ENCODE measurements at regions not wholly inside any gene's neighbourhood (a gene's known extent, or its start where the extent isn't known, plus 50 kb on each side); places are given as distances from the start of the nearest gene placed in this dataset.

DNA sequence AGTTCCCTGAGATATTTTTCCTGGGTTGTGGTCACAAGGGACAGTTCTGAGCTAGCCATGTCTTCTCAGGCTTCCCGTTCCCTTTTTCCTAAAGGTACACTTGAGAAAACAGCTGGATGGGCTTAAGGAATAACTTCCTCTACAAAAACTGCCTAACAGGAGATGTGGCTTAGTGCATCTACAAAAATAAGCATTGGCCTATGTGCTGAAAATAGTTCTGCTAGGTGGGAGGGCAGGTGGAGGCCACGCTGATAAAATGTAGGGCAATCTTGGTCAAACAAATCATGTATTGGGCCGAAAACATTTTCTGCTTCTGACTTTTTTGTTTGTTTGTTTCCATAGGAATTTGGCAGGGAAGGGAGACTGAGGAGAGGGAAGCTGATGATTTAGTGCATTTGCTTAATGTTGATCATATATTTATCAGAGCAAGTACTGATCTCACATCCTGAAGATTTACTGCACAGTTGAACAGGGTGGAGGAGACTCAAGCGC lies 409.4 kb upstream of the FZD8 start:
- ChIA-PET POLR2A (no interaction called here), RAD21 (ENCODE audit: low non-redundant PET in 1 of 2, low total read pairs in 2 of 2, uncharacterized antibody in 2 of 2, unreplicated experiment in 2 of 2) (no interaction called here), CTCF (no interaction called here)
- TF ChIP-seq SP1 (IDR thresholded peaks at IDR 0.05; ENCODE audit: low read depth) (no peak), MAX (IDR thresholded peaks at IDR 0.05) (no peak), ZNF274 (IDR thresholded peaks at IDR 0.05; ENCODE audit: low read depth, low read length) (no peak), ZFX (IDR thresholded peaks at IDR 0.05) (no peak), CBX3 (IDR thresholded peaks at IDR 0.05; ENCODE audit: low read depth) (no peak), FOSL1 (IDR thresholded peaks at IDR 0.05; ENCODE audit: low read depth) (no peak), CEBPB (IDR thresholded peaks at IDR 0.05; ENCODE audit: low read depth) (no peak), POLR2A (IDR thresholded peaks at IDR 0.05; ENCODE audit: borderline replicate concordance, extremely low read depth, insufficient read depth, insufficient read length) (no peak), JUND (IDR thresholded peaks at IDR 0.05) (no peak), CTCF (IDR thresholded peaks at IDR 0.05 in 2 of 3, conservative IDR thresholded peaks at IDR 0.05 in 1 of 3; ENCODE audit: borderline replicate concordance in 1 of 3, insufficient read depth in 1 of 3, low read depth in 2 of 3, low read length in 2 of 3) (no peak)
- TF ChIP-seq, protein P1, sequence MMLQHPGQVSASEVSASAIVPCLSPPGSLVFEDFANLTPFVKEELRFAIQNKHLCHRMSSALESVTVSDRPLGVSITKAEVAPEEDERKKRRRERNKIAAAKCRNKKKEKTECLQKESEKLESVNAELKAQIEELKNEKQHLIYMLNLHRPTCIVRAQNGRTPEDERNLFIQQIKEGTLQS (IDR thresholded peaks at IDR 0.05) = no peak
- TF ChIP-seq, protein P2, sequence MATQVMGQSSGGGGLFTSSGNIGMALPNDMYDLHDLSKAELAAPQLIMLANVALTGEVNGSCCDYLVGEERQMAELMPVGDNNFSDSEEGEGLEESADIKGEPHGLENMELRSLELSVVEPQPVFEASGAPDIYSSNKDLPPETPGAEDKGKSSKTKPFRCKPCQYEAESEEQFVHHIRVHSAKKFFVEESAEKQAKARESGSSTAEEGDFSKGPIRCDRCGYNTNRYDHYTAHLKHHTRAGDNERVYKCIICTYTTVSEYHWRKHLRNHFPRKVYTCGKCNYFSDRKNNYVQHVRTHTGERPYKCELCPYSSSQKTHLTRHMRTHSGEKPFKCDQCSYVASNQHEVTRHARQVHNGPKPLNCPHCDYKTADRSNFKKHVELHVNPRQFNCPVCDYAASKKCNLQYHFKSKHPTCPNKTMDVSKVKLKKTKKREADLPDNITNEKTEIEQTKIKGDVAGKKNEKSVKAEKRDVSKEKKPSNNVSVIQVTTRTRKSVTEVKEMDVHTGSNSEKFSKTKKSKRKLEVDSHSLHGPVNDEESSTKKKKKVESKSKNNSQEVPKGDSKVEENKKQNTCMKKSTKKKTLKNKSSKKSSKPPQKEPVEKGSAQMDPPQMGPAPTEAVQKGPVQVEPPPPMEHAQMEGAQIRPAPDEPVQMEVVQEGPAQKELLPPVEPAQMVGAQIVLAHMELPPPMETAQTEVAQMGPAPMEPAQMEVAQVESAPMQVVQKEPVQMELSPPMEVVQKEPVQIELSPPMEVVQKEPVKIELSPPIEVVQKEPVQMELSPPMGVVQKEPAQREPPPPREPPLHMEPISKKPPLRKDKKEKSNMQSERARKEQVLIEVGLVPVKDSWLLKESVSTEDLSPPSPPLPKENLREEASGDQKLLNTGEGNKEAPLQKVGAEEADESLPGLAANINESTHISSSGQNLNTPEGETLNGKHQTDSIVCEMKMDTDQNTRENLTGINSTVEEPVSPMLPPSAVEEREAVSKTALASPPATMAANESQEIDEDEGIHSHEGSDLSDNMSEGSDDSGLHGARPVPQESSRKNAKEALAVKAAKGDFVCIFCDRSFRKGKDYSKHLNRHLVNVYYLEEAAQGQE (IDR thresholded peaks at IDR 0.05; ENCODE audit: low read depth) = no peak
- no peak overlapping the region for H3K4me2 ChIP-seq (ENCODE audit: low read length)
- no peak overlapping the region for H3K4me3 ChIP-seq (replicated peaks in 1 of 2; ENCODE audit: low read depth in 1 of 2, low read length in 2 of 2)
- no peak overlapping the region for H2AFZ ChIP-seq (ENCODE audit: low read depth, low read length, poor library complexity, severe bottlenecking)
- no peaks in the 10 kb centered on the region for H3K4me1 ChIP-seq (ENCODE audit: control insufficient read depth in 1 of 2, insufficient read depth in 2 of 2, low read length in 2 of 2)
- H3K79me2 ChIP-seq (ENCODE audit: insufficient read depth, low read length) = no peaks in the 10 kb centered on the region
- no peaks in the 10 kb centered on the region for H4K20me1 ChIP-seq (ENCODE audit: insufficient read depth)
- H3K36me3 ChIP-seq (ENCODE audit: control insufficient read depth in 1 of 2, insufficient read depth in 2 of 2, low read length in 2 of 2) = no peaks in the 10 kb centered on the region
- H3K27me3 ChIP-seq (ENCODE audit: insufficient read depth, low read length) = no peaks in the 10 kb centered on the region
- H3K9ac ChIP-seq (ENCODE audit: low read length) = no peak overlapping the region
- no peak overlapping the region for H3K27ac ChIP-seq (ENCODE audit: low read depth, low read length)
- no peaks in the 10 kb centered on the region for H3K9me2 ChIP-seq (ENCODE audit: insufficient read depth)
- DNase-seq (ENCODE audit: low read depth, low spot score) = no peak
- peaks cover 8 to 33% of the 10 kb centered on the region in 2 experiments; a peak in 2 of 4 replicates for H3K9me3 ChIP-seq (ENCODE audit: control insufficient read depth in 1 of 2, insufficient read depth in 1 of 2, low read depth in 1 of 2, low read length in 2 of 2)
- ATAC-seq = no peak
- intact Hi-C loops (cut with micrococcal nuclease) = no loop called here
- BruUV-seq (replicated peaks) = no TSS peak
